Stimulated activated CD8-positive, alpha-beta memory T cell treated with anti-CD3 and anti-CD28 coated beads, Interleukin-2, amount 100 ng/mL, for 1 hour (primary cell): ENCODE measurements at regions not wholly inside any gene's neighbourhood (a gene's known extent, or its start where the extent isn't known, plus 50 kb on each side); places are given as distances from the start of the nearest gene placed in this dataset.
"Not testable (repeated sequence)": the region's sequence is repeated elsewhere in the genome, so short reads cannot be mapped to it uniquely, and the experiment has no call there.

Experiments used
- DNase-seq, 2 donors: peaks; one replicate each; pipeline ENCODE4 v3.0.0-alpha.2; 2020; ENCODE audit warnings: low read depth in 2 of 2

- DNase-seq: peak; percentile 63 to 75
Measured at GRCh38 chr17:30731210-30732132, 93.0 kb downstream of the CRLF3 start.

DNA sequence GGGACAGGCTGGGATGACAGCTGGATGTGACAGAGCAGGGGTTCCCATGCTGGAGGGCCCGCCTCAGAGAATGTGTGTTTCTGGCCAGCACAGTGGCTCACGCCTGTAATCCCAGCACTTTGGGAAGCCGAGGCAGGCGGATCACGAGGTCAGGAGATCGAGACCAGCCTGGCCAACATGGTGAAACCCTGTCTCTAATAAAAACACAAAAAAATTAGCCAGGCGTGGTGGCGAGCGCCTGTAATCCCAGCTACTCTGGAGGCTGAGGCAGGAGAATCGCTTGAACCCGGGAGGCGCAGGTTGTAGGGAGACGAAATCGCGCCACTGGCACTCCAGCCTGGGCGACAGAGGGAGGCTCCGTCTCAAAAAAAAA lies 93.7 kb downstream of the CRLF3 start:
- not testable (repeated sequence) for DNase-seq

DNA sequence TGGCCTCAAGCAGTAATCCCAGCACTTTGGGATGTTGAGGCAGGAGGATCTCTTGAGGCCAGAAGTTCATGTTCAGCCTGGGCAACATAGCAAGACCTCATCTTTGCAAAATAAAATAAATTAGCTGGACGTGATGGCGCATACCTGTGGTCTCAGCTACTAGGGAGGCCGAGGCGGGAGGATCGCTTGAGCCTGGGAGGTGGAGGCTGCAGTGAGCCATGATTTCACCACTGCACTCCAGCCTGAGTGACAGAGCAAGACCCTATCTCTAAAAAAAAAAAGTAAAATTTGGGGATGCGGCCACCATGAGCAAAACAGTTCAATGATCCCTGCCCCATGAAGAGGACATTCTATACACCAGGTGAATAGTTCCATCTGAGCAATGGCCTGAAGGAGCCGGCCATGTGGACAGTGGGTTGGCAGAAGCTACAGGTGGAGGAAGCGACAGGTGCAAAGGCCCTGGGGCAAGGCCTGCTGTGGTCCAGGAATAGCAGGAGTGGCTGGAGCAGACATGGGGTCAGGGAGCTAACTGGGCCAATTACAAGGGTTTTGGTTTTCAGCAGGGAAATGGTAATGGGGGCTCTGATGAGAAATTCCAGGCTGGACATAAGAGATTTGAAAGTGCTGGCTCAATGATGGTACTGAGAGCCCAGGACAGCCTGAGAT lies 94.2 kb downstream of the CRLF3 start:
- DNase-seq: not testable (repeated sequence)

GRCh38 chr17:30729471-30730170 lies 94.9 kb downstream of the CRLF3 start:
- not testable (repeated sequence) for DNase-seq

- not testable (repeated sequence) for DNase-seq
Measured at GRCh38 chr17:30727517-30727916, 97.0 kb downstream of the CRLF3 start.

DNA sequence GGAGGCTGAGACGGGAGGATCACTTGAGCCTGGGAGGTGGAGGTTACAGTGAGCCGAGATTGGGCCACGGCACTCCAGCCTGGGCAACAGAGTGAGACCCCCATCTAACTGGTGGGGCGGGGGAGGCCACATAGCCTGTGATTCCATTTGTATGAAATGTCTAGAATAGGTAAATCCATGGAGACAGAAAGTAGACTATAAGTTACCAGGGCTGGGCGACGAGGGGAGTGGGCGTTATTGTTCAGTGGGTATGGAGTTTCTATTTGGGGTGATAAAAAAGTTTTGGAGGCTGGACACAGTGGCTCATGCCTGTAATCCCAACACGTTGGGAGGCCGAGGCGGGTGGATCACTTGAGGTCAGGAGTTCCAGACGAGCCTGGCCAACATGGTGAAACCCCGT lies 97.8 kb downstream of the CRLF3 start:
- DNase-seq: not testable (repeated sequence)

- DNase-seq: not testable (repeated sequence)
Measured at GRCh38 chr17:30726310-30726709, 98.2 kb downstream of the CRLF3 start.

- not testable (repeated sequence) for DNase-seq
Measured at GRCh38 chr17:30724034-30724650, 100.3 kb downstream of the CRLF3 start.

DNA sequence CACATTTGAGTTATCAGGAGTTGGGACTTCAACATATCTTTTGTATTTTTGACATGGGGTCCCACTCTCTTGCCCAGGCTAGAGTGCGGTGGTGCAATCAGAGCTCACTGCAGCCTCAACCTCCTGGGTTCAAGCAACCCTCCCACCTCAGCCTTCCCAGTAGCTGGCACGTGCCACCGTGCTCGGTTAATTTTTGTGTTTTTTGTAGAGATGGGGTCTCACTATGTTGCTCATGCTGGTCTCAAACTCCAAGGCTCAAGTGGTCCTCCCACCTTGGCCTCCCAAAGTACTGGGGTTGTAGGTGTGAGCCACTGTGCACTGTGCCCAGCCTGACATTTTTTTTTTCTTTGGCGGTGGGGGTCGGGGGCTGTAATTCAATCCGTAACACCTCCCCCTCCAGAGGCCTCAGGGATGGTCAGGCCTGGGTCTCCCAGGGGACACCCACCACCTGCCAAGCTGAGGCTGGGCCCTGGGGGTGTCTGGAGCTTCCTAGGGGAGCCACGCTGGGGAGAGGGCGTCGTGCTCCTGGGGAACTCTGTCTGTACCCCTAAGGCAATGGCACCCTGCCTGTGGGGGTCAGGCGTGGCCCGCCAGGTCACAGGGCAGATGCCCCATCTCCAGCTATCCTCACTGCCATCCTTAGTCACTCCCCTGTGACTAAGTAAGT lies 102.2 kb downstream of the CRLF3 start:
- not testable (repeated sequence) for DNase-seq

GRCh38 chr17:30720971-30721370 lies 103.5 kb downstream of the CRLF3 start:
- not testable (repeated sequence) for DNase-seq

DNA sequence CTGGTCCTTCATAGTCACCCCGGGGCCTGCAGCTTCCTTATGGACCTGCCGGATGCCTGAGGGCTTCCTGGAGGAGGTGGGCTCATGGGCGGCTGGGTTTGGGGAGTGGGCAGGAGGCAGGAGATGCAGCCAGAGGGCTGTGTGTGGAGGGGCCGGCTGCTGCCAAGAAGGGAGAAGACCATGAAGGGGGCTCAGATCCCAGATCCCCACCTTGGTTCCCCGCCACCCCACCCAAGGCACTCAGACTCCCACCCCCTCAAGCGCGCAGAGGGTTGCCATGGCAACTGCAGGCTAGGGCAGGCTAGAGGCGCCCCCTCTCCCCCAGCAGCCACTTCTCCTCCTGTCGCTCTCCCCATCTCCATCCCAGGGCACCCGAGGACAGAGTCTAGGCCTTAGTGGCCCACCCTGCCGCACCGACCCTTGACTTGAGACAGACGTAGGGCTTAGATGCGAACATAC lies 104.5 kb downstream of the CRLF3 start:
- no peak for DNase-seq

GRCh38 chr17:30719131-30719973 lies 105.1 kb downstream of the CRLF3 start:
- peak; percentile 56 to 72 for DNase-seq

GRCh38 chr17:30718691-30719090 lies 105.8 kb downstream of the CRLF3 start:
- not testable (repeated sequence) for DNase-seq

DNA sequence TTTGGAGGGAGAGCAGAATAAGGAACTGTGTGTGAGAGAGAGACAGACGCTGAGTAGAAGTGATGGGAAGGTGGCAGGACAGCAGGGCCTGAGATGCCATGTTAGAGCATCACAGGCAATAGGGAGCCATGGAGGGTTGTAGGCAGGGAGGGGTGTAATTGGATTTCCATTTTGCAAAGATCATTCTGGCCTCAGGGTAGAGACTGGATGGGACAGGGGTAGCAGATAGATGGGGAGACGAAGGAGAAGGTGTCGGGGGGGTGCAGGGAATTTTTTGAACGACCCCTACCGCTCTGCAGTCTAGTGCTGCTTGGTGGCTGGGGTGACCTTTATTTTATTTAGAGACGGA lies 106.4 kb downstream of the CRLF3 start:
- DNase-seq: not testable (repeated sequence)

DNA sequence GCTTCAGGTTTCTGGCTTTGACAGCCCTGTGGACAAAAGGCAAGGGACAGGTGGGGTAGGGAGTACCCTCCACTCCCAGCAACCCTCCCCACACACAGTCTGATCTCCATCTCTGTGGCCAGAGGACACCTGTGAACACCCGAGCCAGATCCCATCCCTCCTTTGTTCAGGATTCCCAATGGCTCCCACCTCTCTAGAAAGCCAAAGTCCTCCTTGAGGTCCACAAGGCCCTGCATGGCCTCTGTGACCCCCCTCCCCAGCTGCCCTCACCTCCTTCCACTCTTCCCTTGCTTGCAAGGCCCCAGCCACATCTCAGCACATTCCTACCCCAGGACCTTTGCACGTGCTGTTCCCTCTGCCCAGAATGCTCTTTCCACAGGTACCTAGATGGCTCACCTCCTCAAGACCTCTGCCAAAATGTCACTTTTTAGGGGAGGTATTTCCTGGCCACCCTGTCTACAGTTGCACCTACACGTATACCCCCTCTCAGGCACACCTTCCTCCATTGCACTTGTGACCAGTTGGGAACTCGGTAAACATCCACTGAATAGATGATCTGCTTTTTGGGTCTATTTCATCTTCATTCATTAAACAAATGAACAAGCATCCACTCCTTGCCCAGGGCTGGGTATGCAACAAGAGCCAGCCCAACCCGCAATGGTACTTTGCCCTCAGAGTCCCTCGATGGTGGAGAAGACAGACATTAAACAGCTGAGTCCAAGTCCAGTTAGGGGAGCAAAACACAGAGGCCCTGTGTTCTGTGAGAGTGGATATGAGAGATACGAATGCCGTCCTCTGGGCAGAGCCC lies 107.0 kb downstream of the CRLF3 start:
- no peak for DNase-seq

DNA sequence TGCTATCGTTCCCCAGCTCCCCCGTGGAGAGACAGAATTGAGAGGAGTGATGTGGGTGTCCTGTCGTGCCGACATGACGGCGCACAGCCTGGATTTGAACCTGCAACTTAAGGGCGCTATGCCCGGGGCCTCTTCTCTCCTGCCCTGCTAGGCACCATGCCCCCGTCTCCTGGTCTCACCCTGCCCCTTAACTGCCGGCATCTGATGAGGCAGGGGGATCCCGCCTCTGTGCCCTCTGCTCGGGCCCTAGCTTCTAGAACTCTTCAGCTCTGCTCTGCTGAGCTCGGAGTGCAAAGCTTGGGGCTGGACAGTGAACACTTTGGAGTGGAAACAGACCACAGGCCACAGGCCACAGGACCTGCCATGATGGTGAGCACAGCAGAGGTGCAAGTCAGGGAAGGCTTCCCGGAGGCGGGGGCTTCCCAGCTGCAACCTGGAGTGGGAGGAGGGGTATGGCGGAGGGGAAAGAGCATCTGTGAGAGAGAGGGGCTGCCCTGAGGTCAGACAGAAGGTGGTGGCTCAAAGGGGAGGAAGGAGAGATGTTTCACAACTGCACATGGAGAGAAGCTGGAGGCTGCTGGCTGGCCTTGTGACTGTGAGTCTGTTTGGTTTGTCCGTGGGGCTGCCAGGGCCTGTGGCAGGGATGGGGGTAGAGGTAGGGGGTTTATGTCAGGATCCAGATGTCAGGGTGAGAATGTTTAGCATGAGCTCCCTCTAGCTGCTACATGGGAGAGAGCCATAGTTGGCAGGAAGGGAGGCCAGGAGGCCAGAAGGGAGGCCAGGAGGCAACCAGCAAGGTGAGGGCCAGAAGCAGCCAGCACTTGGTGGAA lies 107.8 kb downstream of the CRLF3 start:
- no peak for DNase-seq

- DNase-seq: not testable (repeated sequence)
Measured at GRCh38 chr17:30714825-30715622, 109.5 kb downstream of the CRLF3 start.

GRCh38 chr17:30713805-30714204 lies 110.7 kb downstream of the CRLF3 start:
- DNase-seq: not testable (repeated sequence)
